Neural crest cell (in vitro differentiated cells): ENCODE measurements at regions not wholly inside any gene's neighbourhood (a gene's known extent, or its start where the extent isn't known, plus 50 kb on each side); places are given as distances from the start of the nearest gene placed in this dataset.
A peak's percentile ranks its signal among the peaks of the same experiment; 100 is the strongest.

Experiments used
- DNase-seq: peaks from one replicate; pipeline ENCODE4 v3.0.0; 2021; ENCODE audit warnings: low read depth, mixed read lengths, low spot score
- H3K27ac Mint-ChIP-seq: one replicate; pipeline ENCODE4 v1.8.0; 2021; ENCODE audit warnings: mild to moderate bottlenecking, mixed read lengths; ENCODE audit not compliant: unreplicated experiment
- H3K27me3 Mint-ChIP-seq: 2 replicates; pipeline ENCODE4 v1.8.0; 2021; ENCODE audit warnings: low read depth, mild to moderate bottlenecking, mixed read lengths
- H3K36me3 Mint-ChIP-seq: 2 replicates; pipeline ENCODE4 v1.8.0; 2021; ENCODE audit warnings: low read depth, mild to moderate bottlenecking, mixed read lengths
- H3K4me1 Mint-ChIP-seq: 2 replicates; pipeline ENCODE4 v1.8.0; 2021; ENCODE audit warnings: mixed read lengths
- H3K4me3 Mint-ChIP-seq: one replicate; pipeline ENCODE4 v1.8.0; 2021; ENCODE audit warnings: mild to moderate bottlenecking, mixed read lengths
- H3K9me3 Mint-ChIP-seq: 2 replicates; pipeline ENCODE4 v1.8.0; 2021; ENCODE audit warnings: mixed read lengths
- CTCF ChIP-seq: fragments of 200-600 bp; sonication (generic); conservative IDR thresholded peaks from 2 replicates; pipeline ENCODE4 v1.5.0; 2021; ENCODE audit warnings: antibody characterized with exemption, mild to moderate bottlenecking

GRCh38 chr7:49229246-49229645 is 304.9 kb downstream of the CDC14C start:
- no peaks in the 10 kb centered on the region for H3K36me3 Mint-ChIP-seq
- no peaks in the 10 kb centered on the region for H3K4me1 Mint-ChIP-seq
- DNase-seq, result no peak
- no peak for TF ChIP-seq CTCF
- peaks cover 2% of the 10 kb centered on the region for H3K9me3 Mint-ChIP-seq
- H3K4me3 Mint-ChIP-seq, result no peak overlapping the region
- H3K27me3 Mint-ChIP-seq, result no peaks in the 10 kb centered on the region
- no peak overlapping the region for H3K27ac Mint-ChIP-seq

- TF ChIP-seq CTCF, result peak; percentile 21
- H3K36me3 Mint-ChIP-seq, result no peaks in the 10 kb centered on the region
- peaks cover 4% of the 10 kb centered on the region for H3K4me1 Mint-ChIP-seq
- no peak overlapping the region for H3K4me3 Mint-ChIP-seq
- no peaks in the 10 kb centered on the region for H3K27me3 Mint-ChIP-seq
- peaks cover 5% of the 10 kb centered on the region for H3K9me3 Mint-ChIP-seq
- no peak overlapping the region for H3K27ac Mint-ChIP-seq
- DNase-seq, result no peak
Measured at GRCh38 chr7:49243521-49243920, 319.2 kb downstream of the CDC14C start.

DNA sequence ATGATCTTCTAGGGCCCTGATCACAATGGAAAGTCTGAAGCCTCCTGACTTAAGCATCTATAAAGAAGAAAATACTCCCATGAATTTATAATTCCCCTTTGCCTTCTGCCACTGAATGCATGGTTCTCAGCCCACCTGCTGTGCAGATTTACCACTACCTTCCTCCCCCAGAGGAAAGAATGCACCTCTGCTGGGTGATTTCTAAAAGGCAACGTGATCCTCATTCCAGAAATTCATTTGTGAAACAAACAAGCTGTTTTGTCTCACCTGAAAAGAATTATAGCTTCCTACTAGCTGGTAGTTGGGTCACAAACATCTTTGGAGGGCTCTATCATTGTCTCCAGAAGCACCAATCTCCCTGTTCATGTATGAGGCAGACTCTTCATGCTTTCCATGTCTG is 320.2 kb downstream of the CDC14C start:
- DNase-seq, result no peak
- Mint-ChIP-seq H3K27me3 (no peaks in the 10 kb centered on the region), H3K27ac (no peak overlapping the region), H3K36me3 (no peaks in the 10 kb centered on the region), H3K4me3 (no peak overlapping the region), H3K9me3 (no peaks in the 10 kb centered on the region), H3K4me1 (peaks cover 4% of the 10 kb centered on the region)
- no peak for TF ChIP-seq CTCF

DNA sequence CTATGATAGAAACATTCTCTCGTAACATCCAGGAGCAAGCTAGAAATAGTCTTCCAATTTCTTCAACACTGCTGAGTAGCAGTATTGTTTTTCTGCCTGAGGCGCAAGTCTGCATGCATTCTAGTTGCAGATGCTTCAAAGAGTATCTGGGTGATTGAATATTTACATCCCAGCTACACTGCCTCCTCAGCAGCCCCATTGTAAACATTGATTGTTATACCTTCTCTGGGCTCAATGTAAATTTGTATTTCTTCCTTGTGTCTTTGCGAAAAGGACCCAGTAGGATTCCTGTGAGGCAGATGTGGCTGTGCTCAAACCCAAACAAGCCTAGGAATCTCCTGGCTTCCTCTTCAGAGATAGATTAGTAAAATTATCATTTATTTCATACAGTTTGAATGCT is 320.7 kb downstream of the CDC14C start:
- H3K27ac Mint-ChIP-seq, result no peak overlapping the region
- no peaks in the 10 kb centered on the region for H3K9me3 Mint-ChIP-seq
- no peaks in the 10 kb centered on the region for H3K36me3 Mint-ChIP-seq
- no peak overlapping the region for H3K4me3 Mint-ChIP-seq
- TF ChIP-seq CTCF, result no peak
- no peak for DNase-seq
- H3K27me3 Mint-ChIP-seq, result no peaks in the 10 kb centered on the region
- peaks cover 4% of the 10 kb centered on the region for H3K4me1 Mint-ChIP-seq

DNA sequence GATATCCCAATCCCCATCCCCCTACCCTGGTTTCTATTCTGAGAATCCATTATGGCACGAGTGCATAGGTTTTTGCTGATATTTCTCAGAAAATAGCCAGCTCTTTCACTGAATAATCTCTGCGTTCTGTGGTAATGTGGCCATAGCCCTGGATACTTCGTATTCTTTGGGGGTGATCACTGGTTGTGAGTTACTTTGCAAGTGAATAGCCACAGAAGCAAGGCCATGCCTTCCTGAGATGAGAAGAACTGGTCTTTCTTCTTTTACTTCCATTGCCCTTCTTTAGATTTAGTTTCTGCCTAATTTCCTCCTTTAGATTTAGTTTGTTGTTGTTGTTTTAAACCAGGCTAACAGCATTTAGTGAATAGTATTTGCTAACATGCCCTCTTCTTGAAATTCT is 323.4 kb downstream of the CDC14C start:
- Mint-ChIP-seq H3K9me3 (no peaks in the 10 kb centered on the region), H3K27me3 (no peaks in the 10 kb centered on the region), H3K4me1 (peaks cover 4% of the 10 kb centered on the region), H3K36me3 (no peaks in the 10 kb centered on the region), H3K27ac (no peak overlapping the region), H3K4me3 (no peak overlapping the region)
- no peak for DNase-seq
- TF ChIP-seq CTCF, result no peak

GRCh38 chr7:49255054-49255453 is 330.7 kb downstream of the CDC14C start:
- Mint-ChIP-seq H3K4me3 (no peak overlapping the region), H3K36me3 (no peaks in the 10 kb centered on the region), H3K27me3 (no peaks in the 10 kb centered on the region), H3K4me1 (no peaks in the 10 kb centered on the region), H3K27ac (no peak overlapping the region), H3K9me3 (no peaks in the 10 kb centered on the region)
- TF ChIP-seq CTCF, result no peak
- DNase-seq, result no peak
